ENCODE measurements at regions not wholly inside any gene's neighbourhood (a gene's known extent, or its start where the extent isn't known, plus 50 kb on each side); places are given as distances from the start of the nearest gene placed in this dataset.

DNA sequence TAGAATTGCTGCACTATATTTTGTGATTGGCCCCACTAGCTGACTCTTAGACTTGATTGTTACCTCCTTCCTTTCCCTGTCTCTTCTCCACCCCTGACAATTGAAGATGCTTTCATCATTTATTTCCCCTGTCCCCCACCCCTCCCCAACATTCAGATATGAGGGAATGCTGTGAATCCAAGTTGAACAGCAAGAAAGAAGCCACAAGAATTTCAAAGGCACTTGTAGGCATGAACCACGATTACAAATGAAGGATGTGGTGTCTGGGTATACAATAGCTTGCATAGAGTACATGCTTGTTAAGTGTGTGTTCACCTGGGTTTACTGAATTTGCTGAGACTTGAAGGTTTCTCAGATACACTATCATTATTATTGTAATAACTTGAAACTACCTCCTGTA, 78.3 kb upstream of the TRIO start:
- ChIA-PET POLR2A (ENCODE audit: low non-redundant PET) (no interaction called here), CTCF (no interaction called here)
- DNase-seq (ENCODE audit: low spot score), result no peak
- Histone ChIP-seq H3K9me3 (ENCODE audit: low read depth, low read length, poor library complexity, severe bottlenecking) (no peaks in the 10 kb centered on the region), H3K27me3 (replicated peaks; ENCODE audit: insufficient read depth, low read depth, low read length, poor library complexity) (no peaks in the 10 kb centered on the region), H3K36me3 (ENCODE audit: insufficient read depth, low read length, poor library complexity, severe bottlenecking) (no peaks in the 10 kb centered on the region), H3K4me1 (ENCODE audit: insufficient read depth, low read length, poor library complexity, severe bottlenecking) (no peaks in the 10 kb centered on the region), H3K4me3 (ENCODE audit: low read depth, low read length, poor library complexity, severe bottlenecking) (no peak overlapping the region), H3K27ac (ENCODE audit: low read depth, low read length, poor library complexity, severe bottlenecking) (no peak overlapping the region)
- TF ChIP-seq EZH2 (IDR thresholded peaks at IDR 0.05; ENCODE audit: borderline replicate concordance, low read depth, low read length, poor library complexity, severe bottlenecking) (no peak), CTCF (conservative IDR thresholded peaks at IDR 0.05; ENCODE audit: low read depth, low read length) (no peak)
- intact Hi-C loops (cut with micrococcal nuclease; ENCODE audit: unreplicated experiment), result no loop called here
- no TSS peak for BruUV-seq (replicated peaks)

GRCh38 chr5:14063691-14064090, 79.5 kb upstream of the TRIO start:
- intact Hi-C loops (cut with micrococcal nuclease; ENCODE audit: unreplicated experiment), result no loop called here
- H3K36me3 ChIP-seq (ENCODE audit: insufficient read depth, low read length, poor library complexity, severe bottlenecking), result no peaks in the 10 kb centered on the region
- no peaks in the 10 kb centered on the region for H3K4me1 ChIP-seq (ENCODE audit: insufficient read depth, low read length, poor library complexity, severe bottlenecking)
- no peaks in the 10 kb centered on the region for H3K9me3 ChIP-seq (ENCODE audit: low read depth, low read length, poor library complexity, severe bottlenecking)
- DNase-seq (ENCODE audit: low spot score), result no peak
- POLR2A ChIA-PET (ENCODE audit: low non-redundant PET), result interaction anchor here (0.6 kb wide), 1 partner anchor 336 kb away, joined by 4 read pairs; no protein-coding TSS in a partner anchor
- CTCF ChIA-PET, result no interaction called here
- H3K4me3 ChIP-seq (ENCODE audit: low read depth, low read length, poor library complexity, severe bottlenecking), result no peak overlapping the region
- H3K27me3 ChIP-seq (replicated peaks; ENCODE audit: insufficient read depth, low read depth, low read length, poor library complexity), result no peaks in the 10 kb centered on the region
- BruUV-seq (replicated peaks), result no TSS peak
- H3K27ac ChIP-seq (ENCODE audit: low read depth, low read length, poor library complexity, severe bottlenecking), result no peak overlapping the region
- TF ChIP-seq EZH2 (IDR thresholded peaks at IDR 0.05; ENCODE audit: borderline replicate concordance, low read depth, low read length, poor library complexity, severe bottlenecking) (no peak), CTCF (conservative IDR thresholded peaks at IDR 0.05; ENCODE audit: low read depth, low read length) (no peak)

DNA sequence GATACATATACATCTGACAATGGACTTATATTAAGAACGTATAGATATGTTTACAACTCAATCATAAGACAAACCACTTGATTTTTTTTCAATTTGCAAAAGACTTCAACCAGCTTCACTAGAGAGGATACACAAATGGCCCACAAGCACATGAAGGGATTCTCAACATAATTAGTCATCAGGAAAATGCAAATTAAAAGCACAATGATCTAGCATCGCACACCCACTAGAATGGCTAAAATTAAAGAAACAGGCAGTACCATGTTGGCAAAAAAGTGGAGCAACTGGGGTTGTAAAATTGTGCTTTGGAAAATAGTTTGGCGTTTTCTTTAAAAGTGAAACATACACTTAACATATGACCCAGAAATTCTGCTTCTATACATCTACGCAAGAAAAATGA, 80.0 kb upstream of the TRIO start:
- Histone ChIP-seq H3K27ac (ENCODE audit: low read depth, low read length, poor library complexity, severe bottlenecking) (no peak overlapping the region), H3K36me3 (ENCODE audit: insufficient read depth, low read length, poor library complexity, severe bottlenecking) (no peaks in the 10 kb centered on the region), H3K4me3 (ENCODE audit: low read depth, low read length, poor library complexity, severe bottlenecking) (no peak overlapping the region), H3K9me3 (ENCODE audit: low read depth, low read length, poor library complexity, severe bottlenecking) (no peaks in the 10 kb centered on the region), H3K4me1 (ENCODE audit: insufficient read depth, low read length, poor library complexity, severe bottlenecking) (no peaks in the 10 kb centered on the region), H3K27me3 (replicated peaks; ENCODE audit: insufficient read depth, low read depth, low read length, poor library complexity) (no peaks in the 10 kb centered on the region)
- DNase-seq (ENCODE audit: low spot score), result no peak
- no peak for TF ChIP-seq CTCF (conservative IDR thresholded peaks at IDR 0.05; ENCODE audit: low read depth, low read length)
- TF ChIP-seq EZH2 (IDR thresholded peaks at IDR 0.05; ENCODE audit: borderline replicate concordance, low read depth, low read length, poor library complexity, severe bottlenecking), result no peak
- ChIA-PET CTCF (no interaction called here), POLR2A (ENCODE audit: low non-redundant PET) (no interaction called here)
- no TSS peak for BruUV-seq (replicated peaks)
- intact Hi-C loops (cut with micrococcal nuclease; ENCODE audit: unreplicated experiment), result no loop called here
